Cardiac fibroblast (primary cell): ENCODE measurements at regions not wholly inside any gene's neighbourhood (a gene's known extent, or its start where the extent isn't known, plus 50 kb on each side); places are given as distances from the start of the nearest gene placed in this dataset.

Source experiments
- DNase-seq, 2 donors: peaks; one replicate each; pipeline versions ENCODE4 v3.0.0 to v3.0.0-alpha.2; 2010; ENCODE audit warnings: low read depth in 2 of 2
- H3K4me3 ChIP-seq, 2 donors: replicated peaks in 1 of 2; 1 replicate in 1 of 2; 2 replicates in 1 of 2; pipeline ENCODE4 v1.5.1; 2011; ENCODE audit warnings: low read depth in 2 of 2, low read length in 2 of 2, mild to moderate bottlenecking in 2 of 2, moderate library complexity in 1 of 2
- CTCF ChIP-seq: IDR thresholded peaks from one replicate; pipeline ENCODE4 v1.5.1; 2011; ENCODE audit warnings: low read depth, mild to moderate bottlenecking, low read length, inconsistent platforms

GRCh38 chr6:55666606-55667225, 87.7 kb upstream of the HMGCLL1 start:
- DNase-seq = no peak
- TF ChIP-seq CTCF = no peak
- H3K4me3 ChIP-seq = no peak overlapping the region

GRCh38 chr6:55666037-55666436, 87.0 kb upstream of the HMGCLL1 start:
- H3K4me3 ChIP-seq = no peak overlapping the region
- no peak for TF ChIP-seq CTCF
- DNase-seq = no peak

- peak in 1 of 2 donors; percentile 36 for DNase-seq
- no peak for TF ChIP-seq CTCF
- H3K4me3 ChIP-seq = no peak overlapping the region
Observed at GRCh38 chr6:55664591-55665587, 85.9 kb upstream of the HMGCLL1 start.

GRCh38 chr6:55663914-55664313, 84.9 kb upstream of the HMGCLL1 start:
- no peak for TF ChIP-seq CTCF
- H3K4me3 ChIP-seq = no peak overlapping the region
- DNase-seq = no peak

- no peak for TF ChIP-seq CTCF
- DNase-seq = no peak
- H3K4me3 ChIP-seq = no peak overlapping the region
Observed at GRCh38 chr6:55659304-55659703, 80.3 kb upstream of the HMGCLL1 start.

GRCh38 chr6:55654445-55654844, 75.5 kb upstream of the HMGCLL1 start:
- no peak overlapping the region for H3K4me3 ChIP-seq
- no peak for DNase-seq
- no peak for TF ChIP-seq CTCF
